ENCODE measurements at regions not wholly inside any gene's neighbourhood (a gene's known extent, or its start where the extent isn't known, plus 50 kb on each side); places are given as distances from the start of the nearest gene placed in this dataset.
"Not testable (repeated sequence)": the region's sequence is repeated elsewhere in the genome, so short reads cannot be mapped to it uniquely, and the experiment has no call there.

- not testable (repeated sequence) for DNase-seq
Measured at GRCh38 chr2:67132441-67132940, 264.6 kb upstream of the ETAA1 start.

GRCh38 chr2:67135208-67135607, 261.9 kb upstream of the ETAA1 start:
- no peak for DNase-seq

- no peak for DNase-seq
Measured at GRCh38 chr2:67137699-67138098, 259.4 kb upstream of the ETAA1 start.

- DNase-seq, result no peak
Measured at GRCh38 chr2:67142071-67142470, 255.1 kb upstream of the ETAA1 start.

- no peak for DNase-seq
Measured at GRCh38 chr2:67142741-67143140, 254.4 kb upstream of the ETAA1 start.

- no peak for DNase-seq
Measured at GRCh38 chr2:67145851-67146250, 251.3 kb upstream of the ETAA1 start.

- DNase-seq, result no peak
Measured at GRCh38 chr2:67156796-67157195, 240.3 kb upstream of the ETAA1 start.

- no peak for DNase-seq
Measured at GRCh38 chr2:67158718-67159117, 238.4 kb upstream of the ETAA1 start.

- DNase-seq, result no peak
Measured at GRCh38 chr2:67159929-67160328, 237.2 kb upstream of the ETAA1 start.

- DNase-seq, result no peak
Measured at GRCh38 chr2:67164771-67165522, 232.2 kb upstream of the ETAA1 start.

GRCh38 chr2:67165523-67165990, 231.6 kb upstream of the ETAA1 start:
- DNase-seq, result no peak

- not testable (repeated sequence) for DNase-seq
Measured at GRCh38 chr2:67166511-67166910, 230.6 kb upstream of the ETAA1 start.

- no peak for DNase-seq
Measured at GRCh38 chr2:67169417-67170140, 227.6 kb upstream of the ETAA1 start.

GRCh38 chr2:67179526-67179925, 217.6 kb upstream of the ETAA1 start:
- no peak for DNase-seq

GRCh38 chr2:67180841-67181240, 216.3 kb upstream of the ETAA1 start:
- no peak for DNase-seq

- DNase-seq, result no peak
Measured at GRCh38 chr2:67182884-67183283, 214.2 kb upstream of the ETAA1 start.

GRCh38 chr2:67186326-67186725, 210.8 kb upstream of the ETAA1 start:
- DNase-seq, result no peak

GRCh38 chr2:67186871-67187270, 210.3 kb upstream of the ETAA1 start:
- DNase-seq, result no peak

GRCh38 chr2:67195327-67195726, 201.8 kb upstream of the ETAA1 start:
- not testable (repeated sequence) for DNase-seq

- DNase-seq, result no peak
Measured at GRCh38 chr2:67201521-67201920, 195.6 kb upstream of the ETAA1 start.

GRCh38 chr2:67204349-67204748, 192.8 kb upstream of the ETAA1 start:
- no peak for DNase-seq

- no peak for DNase-seq
Measured at GRCh38 chr2:67208887-67209500, 188.1 kb upstream of the ETAA1 start.

- DNase-seq, result no peak
Measured at GRCh38 chr2:67210430-67210829, 186.7 kb upstream of the ETAA1 start.

GRCh38 chr2:67212203-67212602, 184.9 kb upstream of the ETAA1 start:
- DNase-seq, result no peak
